ENCODE measurements at regions not wholly inside any gene's neighbourhood (a gene's known extent, or its start where the extent isn't known, plus 50 kb on each side); places are given as distances from the start of the nearest gene placed in this dataset.

GRCh38 chr4:18803781-18804180 is 782.2 kb upstream of the LCORL start:
- TF ChIP-seq CTCF (IDR thresholded peaks at IDR 0.05; ENCODE audit: unreplicated experiment) = no peak
- H3K9me3 Mint-ChIP-seq = peaks cover 19% of the 10 kb centered on the region
- no peaks in the 10 kb centered on the region for H3K4me1 Mint-ChIP-seq
- DNase-seq (ENCODE audit: low spot score in 2 of 2, unreplicated experiment in 2 of 2) = no peak
- no peak overlapping the region for H3K4me3 Mint-ChIP-seq
- no peak overlapping the region for H3K27ac Mint-ChIP-seq
- H3K36me3 Mint-ChIP-seq = no peaks in the 10 kb centered on the region
- H3K27me3 Mint-ChIP-seq (ENCODE audit: low read depth) = no peaks in the 10 kb centered on the region

GRCh38 chr4:18798123-18798522 is 776.6 kb upstream of the LCORL start:
- H3K9me3 Mint-ChIP-seq = no peaks in the 10 kb centered on the region
- H3K27ac Mint-ChIP-seq = no peak overlapping the region
- no peak for TF ChIP-seq CTCF (IDR thresholded peaks at IDR 0.05; ENCODE audit: unreplicated experiment)
- no peaks in the 10 kb centered on the region for H3K27me3 Mint-ChIP-seq (ENCODE audit: low read depth)
- H3K4me3 Mint-ChIP-seq = no peak overlapping the region
- no peaks in the 10 kb centered on the region for H3K4me1 Mint-ChIP-seq
- H3K36me3 Mint-ChIP-seq = no peaks in the 10 kb centered on the region
- DNase-seq (ENCODE audit: low spot score in 2 of 2, unreplicated experiment in 2 of 2) = no peak

DNA sequence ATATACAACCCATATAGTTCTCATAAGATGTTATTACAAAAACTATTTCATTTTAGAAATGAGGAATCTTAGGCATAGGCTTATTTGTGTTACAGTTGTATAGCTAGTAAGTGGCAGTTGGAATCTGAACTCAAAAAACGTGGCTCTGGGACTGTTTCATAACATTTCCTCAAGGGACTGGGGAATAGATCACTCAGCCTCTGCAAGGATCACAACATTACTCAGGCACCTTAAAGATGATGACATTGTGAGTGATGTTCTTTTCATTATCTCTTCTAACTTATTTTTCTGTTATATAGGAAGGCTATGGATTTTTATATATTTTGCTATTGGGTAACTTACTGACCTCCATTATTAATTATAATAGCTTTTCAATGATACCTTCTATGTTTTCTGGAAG is 774.2 kb upstream of the LCORL start:
- no peak for TF ChIP-seq CTCF (IDR thresholded peaks at IDR 0.05; ENCODE audit: unreplicated experiment)
- Mint-ChIP-seq H3K36me3 (no peaks in the 10 kb centered on the region), H3K4me1 (no peaks in the 10 kb centered on the region), H3K27ac (no peak overlapping the region), H3K4me3 (no peak overlapping the region), H3K27me3 (ENCODE audit: low read depth) (no peaks in the 10 kb centered on the region), H3K9me3 (no peaks in the 10 kb centered on the region)
- no peak for DNase-seq (ENCODE audit: low spot score in 2 of 2, unreplicated experiment in 2 of 2)

- Mint-ChIP-seq H3K4me3 (no peak overlapping the region), H3K4me1 (peaks cover 2% of the 10 kb centered on the region), H3K36me3 (peaks cover 12% of the 10 kb centered on the region), H3K9me3 (peaks cover 52% of the 10 kb centered on the region), H3K27ac (no peak overlapping the region), H3K27me3 (ENCODE audit: low read depth) (no peaks in the 10 kb centered on the region)
- no peak for DNase-seq (ENCODE audit: low spot score in 2 of 2, unreplicated experiment in 2 of 2)
- no peak for TF ChIP-seq CTCF (IDR thresholded peaks at IDR 0.05; ENCODE audit: unreplicated experiment)
Measured at GRCh38 chr4:18777190-18777930, 755.8 kb upstream of the LCORL start.

DNA sequence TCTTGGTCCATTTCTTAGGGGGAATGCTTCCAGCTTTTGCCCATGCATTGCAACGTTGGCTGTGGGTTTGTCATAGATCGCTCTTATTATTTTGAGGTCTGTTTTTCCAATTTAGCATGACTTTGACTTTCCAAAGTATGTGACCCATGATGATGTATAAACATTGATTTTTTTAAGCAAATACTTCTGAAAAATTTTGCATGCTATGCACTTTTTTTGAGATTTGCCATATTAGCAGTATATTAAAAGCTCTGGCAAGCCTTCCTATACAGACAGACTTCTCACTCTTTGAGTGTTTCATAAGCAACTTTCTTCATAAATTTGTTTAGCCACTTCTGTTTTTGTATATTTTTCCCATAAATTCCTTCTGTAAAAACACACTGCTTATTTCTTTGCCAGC is 746.4 kb upstream of the LCORL start:
- Mint-ChIP-seq H3K4me3 (no peak overlapping the region), H3K9me3 (peaks cover 26% of the 10 kb centered on the region), H3K27me3 (ENCODE audit: low read depth) (no peaks in the 10 kb centered on the region), H3K4me1 (peaks cover 7% of the 10 kb centered on the region), H3K36me3 (no peaks in the 10 kb centered on the region), H3K27ac (no peak overlapping the region)
- no peak for TF ChIP-seq CTCF (IDR thresholded peaks at IDR 0.05; ENCODE audit: unreplicated experiment)
- DNase-seq (ENCODE audit: low spot score in 2 of 2, unreplicated experiment in 2 of 2) = no peak
